Calu3 (cell line): ENCODE measurements at regions not wholly inside any gene's neighbourhood (a gene's known extent, or its start where the extent isn't known, plus 50 kb on each side); places are given as distances from the start of the nearest gene placed in this dataset.

Experiments used
- BruUV-seq: library from RNA; stranded (reverse); fragments of 400-500 nt; replicated peaks from 2 replicates; lab custom pipeline; 2021; lab: Mats Ljungman, UMichigan
- CTCF ChIA-PET: fragments of 300-600 bp; sonication (Branson Sonifier 250); formaldehyde crosslinking; loops from one replicate; lab custom pipeline; 2022; ENCODE audit warnings: antibody characterized with exemption; lab: Charles Lee
- DNase-seq: peaks from one replicate; pipeline ENCODE4 v3.0.0; 2022
- H3K27ac Mint-ChIP-seq: one replicate; pipeline ENCODE4 v1.8.0; 2022; ENCODE audit warnings: mixed read lengths; ENCODE audit not compliant: unreplicated experiment
- H3K27me3 Mint-ChIP-seq: one replicate; pipeline ENCODE4 v1.8.0; 2022; ENCODE audit warnings: mixed read lengths; ENCODE audit not compliant: unreplicated experiment
- H3K36me3 Mint-ChIP-seq: one replicate; pipeline ENCODE4 v1.8.0; 2022; ENCODE audit warnings: mild to moderate bottlenecking, moderate library complexity, mixed read lengths; ENCODE audit not compliant: insufficient read depth, unreplicated experiment
- H3K4me1 Mint-ChIP-seq: one replicate; pipeline ENCODE4 v1.8.0; 2022; ENCODE audit warnings: mild to moderate bottlenecking, low read depth, mixed read lengths; ENCODE audit not compliant: unreplicated experiment
- H3K4me3 Mint-ChIP-seq: one replicate; pipeline ENCODE4 v1.8.0; 2022; ENCODE audit warnings: mild to moderate bottlenecking, low read depth, moderate library complexity, mixed read lengths; ENCODE audit not compliant: unreplicated experiment
- H3K9me3 Mint-ChIP-seq: one replicate; pipeline ENCODE4 v1.8.0; 2022; ENCODE audit warnings: low read depth, mixed read lengths; ENCODE audit not compliant: unreplicated experiment
- CTCF ChIP-seq: fragments of 200-600 bp; IDR thresholded peaks from one replicate; pipeline ENCODE4 v1.8.0; 2022; ENCODE audit warnings: antibody characterized with exemption; ENCODE audit not compliant: unreplicated experiment
- intact Hi-C: fragments of 100-400 bp; cut with micrococcal nuclease; formaldehyde crosslinking; loops from one replicate; pipeline ENCODE4 v1.10.0; 2022; ENCODE audit not compliant: unreplicated experiment

- intact Hi-C loops, result no loop called here
- BruUV-seq, result no TSS peak
Observed at GRCh38 chr15:70547846-70548487, 215.4 kb downstream of the UACA start.

GRCh38 chr15:70545526-70545925, 217.8 kb downstream of the UACA start:
- no TSS peak for BruUV-seq
- H3K27me3 Mint-ChIP-seq, result no peaks in the 10 kb centered on the region
- H3K36me3 Mint-ChIP-seq, result no peaks in the 10 kb centered on the region
- no peaks in the 10 kb centered on the region for H3K9me3 Mint-ChIP-seq
- H3K27ac Mint-ChIP-seq, result no peak overlapping the region
- no peak overlapping the region for H3K4me3 Mint-ChIP-seq
- no peak for DNase-seq
- no peak for TF ChIP-seq CTCF
- CTCF ChIA-PET, result no interaction called here
- no peaks in the 10 kb centered on the region for H3K4me1 Mint-ChIP-seq
- intact Hi-C loops, result no loop called here

More at GRCh38 chr15:70547846-70548487, 215.4 kb downstream of the UACA start:
- Mint-ChIP-seq H3K27ac (no peak overlapping the region), H3K27me3 (no peaks in the 10 kb centered on the region), H3K9me3 (no peaks in the 10 kb centered on the region), H3K4me1 (no peaks in the 10 kb centered on the region), H3K36me3 (no peaks in the 10 kb centered on the region), H3K4me3 (no peak overlapping the region)
- no peak for TF ChIP-seq CTCF
- no peak for DNase-seq
- CTCF ChIA-PET, result no interaction called here

GRCh38 chr15:70541511-70541910, 221.8 kb downstream of the UACA start:
- DNase-seq, result no peak
- CTCF ChIA-PET, result interaction anchor here (1.3 kb wide), 1 partner anchor 14 kb away, joined by 4 read pairs; no protein-coding TSS in a partner anchor
- no peak overlapping the region for H3K27ac Mint-ChIP-seq
- no peak for TF ChIP-seq CTCF
- peaks cover 18% of the 10 kb centered on the region for H3K4me1 Mint-ChIP-seq
- no peaks in the 10 kb centered on the region for H3K9me3 Mint-ChIP-seq
- peaks cover 19% of the 10 kb centered on the region for H3K27me3 Mint-ChIP-seq
- no TSS peak for BruUV-seq
- H3K4me3 Mint-ChIP-seq, result no peak overlapping the region
- intact Hi-C loops, result no loop called here
- no peaks in the 10 kb centered on the region for H3K36me3 Mint-ChIP-seq

GRCh38 chr15:70539912-70540530, 223.3 kb downstream of the UACA start:
- Mint-ChIP-seq H3K4me1 (peaks cover 18% of the 10 kb centered on the region), H3K27me3 (peaks cover 34% of the 10 kb centered on the region), H3K36me3 (no peaks in the 10 kb centered on the region), H3K27ac (no peak overlapping the region), H3K9me3 (no peaks in the 10 kb centered on the region), H3K4me3 (no peak overlapping the region)
- no TSS peak for BruUV-seq
- CTCF ChIA-PET, result interaction anchor here (0.8 kb wide), 1 partner anchor 29 kb away, joined by 3 read pairs; no protein-coding TSS in a partner anchor
- DNase-seq, result no peak
- intact Hi-C loops, result no loop called here
- no peak for TF ChIP-seq CTCF
